Stimulated activated CD8-positive, alpha-beta memory T cell treated with anti-CD3 and anti-CD28 coated beads, Interleukin-12 subunit alpha, Interleukin-12 subunit beta, amount 100 ng/mL, for 24 hours (primary cell): ENCODE measurements at regions not wholly inside any gene's neighbourhood (a gene's known extent, or its start where the extent isn't known, plus 50 kb on each side); places are given as distances from the start of the nearest gene placed in this dataset.

Source experiments
- DNase-seq: peaks from one replicate; pipeline ENCODE4 v3.0.0-alpha.2; 2020; ENCODE audit errors: extremely low read depth

DNA sequence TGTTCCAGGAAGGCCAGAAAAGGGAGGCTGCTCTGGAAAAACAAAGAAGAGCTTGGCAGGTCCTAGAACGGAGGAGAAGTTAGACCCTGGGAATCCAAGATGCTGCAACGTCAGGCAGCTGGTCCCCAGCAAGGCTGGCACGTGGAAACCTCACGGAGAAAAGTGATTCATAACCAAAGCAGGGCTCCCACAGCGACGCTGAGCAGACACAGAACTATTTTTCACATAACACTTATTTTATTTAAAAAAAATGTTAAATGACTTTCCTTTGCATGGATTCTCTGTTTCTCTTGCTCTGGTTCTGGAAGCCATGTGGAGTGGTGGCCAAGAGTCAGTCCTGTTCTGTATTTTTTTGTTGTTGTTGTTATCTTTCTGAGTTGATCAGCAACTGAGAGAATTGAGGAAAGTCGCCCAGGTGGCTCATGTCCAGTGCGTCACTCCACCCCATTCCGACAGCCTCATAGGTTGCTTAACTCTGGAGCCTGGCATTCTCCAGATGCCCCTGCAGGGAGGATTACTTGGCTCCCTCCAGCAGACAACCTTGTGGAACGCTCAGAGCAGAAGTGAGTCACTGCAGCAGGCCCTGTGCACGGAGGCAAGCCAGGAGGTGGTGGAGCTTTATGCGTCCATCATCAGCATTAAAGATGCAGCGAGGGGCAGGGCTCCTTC, 229.9 kb upstream of the HDAC4 start:
- DNase-seq: no peak

DNA sequence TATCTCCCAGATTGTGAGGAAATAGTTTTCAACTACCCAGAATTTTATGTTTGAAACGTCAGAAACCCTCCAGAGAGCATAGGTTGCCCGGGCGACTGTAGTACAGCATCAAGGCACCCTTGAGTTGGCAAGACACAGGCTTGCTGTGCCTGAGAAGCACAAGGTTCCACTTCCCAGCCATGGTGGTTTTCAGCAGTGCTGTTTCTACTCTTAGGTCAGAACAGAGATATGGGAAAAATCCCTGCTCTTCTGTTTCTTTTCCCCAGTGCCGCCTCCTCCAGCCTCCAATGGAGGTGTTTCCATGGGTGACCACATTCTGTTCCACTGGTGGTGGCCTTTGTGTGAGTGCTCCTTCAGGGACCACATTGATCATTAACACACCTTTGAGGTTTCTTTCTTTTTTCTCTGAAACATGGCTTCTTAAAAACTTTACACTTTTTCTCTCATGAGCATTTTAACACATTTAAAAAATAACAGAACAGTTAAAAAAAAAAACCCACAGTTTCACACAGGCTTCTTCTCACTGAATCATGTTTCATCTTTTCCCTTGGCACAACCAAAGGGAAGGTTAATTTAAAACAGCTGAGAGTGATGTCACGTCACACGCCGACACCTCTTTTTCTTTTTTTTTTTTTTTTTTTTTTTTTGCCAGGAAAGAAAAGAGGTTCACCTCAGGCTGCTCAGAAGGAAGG, 229.3 kb upstream of the HDAC4 start:
- no peak for DNase-seq

DNA sequence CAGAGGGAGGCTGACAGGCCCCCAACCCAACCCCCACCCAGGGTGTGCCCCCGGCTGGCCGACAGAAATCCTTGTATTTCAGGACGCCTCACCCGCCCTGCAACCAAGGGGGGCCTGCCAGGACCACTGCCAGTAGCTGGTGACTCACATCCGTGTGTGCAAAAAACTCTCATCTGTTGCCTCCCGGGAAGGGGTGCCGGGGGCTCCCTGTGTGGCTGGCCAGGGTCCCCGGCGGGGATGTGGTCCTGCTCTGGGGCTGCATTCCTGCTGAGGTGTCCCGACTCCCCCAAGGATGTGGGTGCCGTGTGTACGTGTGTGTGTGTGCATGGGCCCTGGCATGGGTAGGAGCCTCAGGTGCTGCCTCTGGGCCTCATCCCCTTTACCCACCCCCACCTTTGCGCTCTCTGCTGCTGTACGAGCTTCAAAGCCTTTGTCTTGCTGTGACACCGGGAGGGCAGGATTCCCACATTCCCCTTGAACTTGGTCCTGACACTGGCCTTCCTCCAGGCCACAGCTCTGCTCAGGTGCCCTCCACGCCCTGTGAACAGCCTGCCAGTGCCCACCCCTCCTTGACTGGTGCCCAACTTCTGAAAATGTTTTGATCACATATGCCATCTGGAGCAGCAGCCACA, 226.3 kb upstream of the HDAC4 start:
- no peak for DNase-seq

DNA sequence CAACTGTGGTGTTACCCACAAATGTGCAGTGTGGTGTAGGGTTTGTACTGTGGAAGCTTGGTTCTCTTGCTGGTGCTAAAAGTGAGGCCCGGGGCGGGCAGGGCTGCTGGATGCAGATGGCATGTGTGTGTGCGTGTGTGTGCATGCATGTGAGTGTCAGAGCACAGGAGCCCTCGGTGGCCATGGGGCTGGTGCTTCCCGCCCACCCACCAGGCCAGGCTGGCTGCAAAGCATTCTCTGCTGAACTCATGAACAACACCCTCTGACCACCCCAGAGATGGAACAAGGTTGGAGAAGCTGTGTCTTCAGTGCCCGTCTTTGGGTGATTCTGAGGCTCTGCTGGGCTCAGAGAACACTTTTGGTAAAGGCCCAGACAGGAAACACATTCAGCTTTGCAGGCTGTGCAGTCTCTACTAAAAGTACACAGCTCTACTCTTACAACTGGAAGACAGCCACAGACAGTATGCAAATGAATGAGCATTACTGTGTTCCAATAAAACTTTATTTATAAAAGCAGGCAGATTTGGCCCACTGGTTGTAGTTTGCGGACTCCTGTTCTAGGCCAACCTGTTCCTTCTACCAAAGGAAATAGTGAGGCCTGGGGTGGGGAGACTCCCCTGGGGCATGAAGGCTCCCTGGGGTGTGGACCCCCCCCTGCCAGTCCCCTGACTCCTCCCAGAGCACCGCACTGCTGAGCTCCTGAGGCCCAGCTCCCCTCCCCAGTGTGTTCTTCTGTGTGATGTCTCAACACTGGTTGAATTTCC, 225.3 kb upstream of the HDAC4 start:
- DNase-seq: no peak

DNA sequence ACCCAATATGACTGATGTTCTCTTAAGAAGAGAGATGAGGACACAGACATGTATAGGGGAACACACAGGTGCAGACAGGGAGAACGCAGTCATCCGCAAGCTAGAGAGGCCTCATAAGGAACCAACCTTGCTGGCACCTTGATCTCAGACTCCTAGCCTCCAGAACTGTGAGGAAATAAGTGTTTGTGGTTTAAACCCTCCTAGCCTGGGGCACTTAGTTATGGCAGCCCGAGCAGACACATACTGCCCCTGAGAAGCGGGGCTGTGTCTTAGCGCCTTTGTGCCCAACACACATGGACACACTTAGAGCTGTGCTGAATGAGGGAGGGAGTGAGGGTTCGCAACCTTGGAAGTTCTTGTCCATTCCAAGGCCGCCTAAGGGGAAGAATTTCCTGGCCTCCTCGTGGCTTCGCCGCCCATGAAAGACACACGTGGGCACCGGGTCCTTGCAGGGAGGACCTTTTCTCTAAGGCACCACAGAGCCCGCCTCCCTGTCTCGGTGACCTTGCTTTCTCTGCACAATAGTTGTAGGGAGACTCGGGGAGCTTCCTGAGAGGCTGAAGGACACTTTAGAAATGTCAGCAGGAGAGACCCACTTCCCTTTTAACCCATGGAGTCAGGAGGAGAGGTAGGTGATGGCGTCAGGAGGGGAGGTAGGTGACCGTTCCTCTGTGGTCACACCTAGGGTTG, 224.5 kb upstream of the HDAC4 start:
- no peak for DNase-seq

DNA sequence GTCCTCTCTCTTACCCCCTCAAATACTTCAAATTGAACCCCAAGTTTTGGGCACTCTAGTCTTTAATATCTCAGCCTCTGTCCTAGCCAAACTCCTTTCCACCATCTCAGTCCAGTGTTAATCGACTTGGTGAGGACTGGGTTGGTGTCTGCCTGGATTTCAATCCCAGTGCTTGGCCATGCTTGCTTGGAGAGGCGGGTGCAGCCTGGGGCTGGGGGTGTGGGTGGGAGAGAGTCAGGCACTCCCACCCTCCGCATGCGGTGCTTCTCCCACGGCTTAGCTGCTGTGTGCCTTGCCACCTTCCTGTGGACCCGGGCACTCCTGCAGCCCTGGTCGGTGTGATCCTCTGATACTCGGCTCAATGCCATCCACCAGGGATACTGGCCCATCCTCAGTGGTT, 220.8 kb upstream of the HDAC4 start:
- no peak for DNase-seq

DNA sequence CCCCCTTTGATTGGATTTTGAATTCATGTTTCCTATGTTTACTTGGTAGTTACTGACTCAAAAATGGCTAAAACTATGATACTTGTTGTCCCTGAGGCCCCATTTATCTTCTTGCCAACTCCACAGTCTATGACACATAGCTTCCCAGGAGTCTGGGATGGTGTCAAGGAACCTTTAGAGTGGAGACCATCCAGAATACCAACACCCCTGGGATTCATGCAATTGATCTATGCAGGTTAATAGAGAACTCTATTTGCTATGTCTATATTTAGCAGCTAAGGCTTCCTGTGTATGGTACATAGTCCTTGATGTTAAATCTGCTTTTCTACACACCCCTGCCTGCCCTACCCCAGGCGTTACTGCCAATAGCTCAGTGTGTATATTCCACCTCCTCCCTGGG, 218.5 kb upstream of the HDAC4 start:
- no peak for DNase-seq

DNA sequence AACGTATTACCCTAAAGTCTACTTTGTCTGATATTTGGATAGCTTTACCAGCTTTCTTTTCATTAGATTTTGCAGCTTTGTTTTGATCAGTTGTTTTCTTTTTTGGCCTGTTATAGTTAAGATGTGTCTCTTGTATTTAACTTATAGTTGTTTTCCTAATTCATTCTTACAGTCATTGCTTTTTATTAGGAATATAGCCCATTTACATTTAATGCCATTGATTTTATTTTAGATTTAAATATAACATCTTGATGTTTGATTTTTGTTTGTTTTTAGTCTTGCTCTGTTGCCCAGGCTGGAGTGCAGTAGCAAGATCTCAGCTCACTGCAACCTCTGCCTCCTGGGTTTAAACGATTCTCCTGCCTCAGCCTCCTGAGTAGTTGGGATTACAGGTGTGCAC, 215.9 kb upstream of the HDAC4 start:
- DNase-seq: no peak

DNA sequence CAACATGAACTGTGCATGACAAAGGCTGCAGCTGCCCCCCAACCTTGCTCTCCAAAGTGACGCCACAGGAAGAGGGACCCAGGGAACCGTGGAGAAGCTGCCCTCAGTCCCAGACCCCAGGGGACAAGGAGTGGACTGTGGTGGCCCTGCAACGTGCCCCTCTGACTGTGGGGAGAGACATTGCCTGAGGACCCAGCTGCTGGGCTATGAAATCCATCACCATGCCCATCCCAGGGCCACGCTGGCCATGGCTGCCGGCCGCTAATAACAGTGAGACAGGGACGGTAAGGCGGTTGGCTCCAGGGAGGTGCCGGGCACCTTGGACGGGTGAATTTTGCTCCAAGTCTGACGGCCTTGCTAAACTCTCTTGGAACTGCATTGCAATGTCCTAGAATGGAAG, 211.3 kb upstream of the HDAC4 start:
- no peak for DNase-seq

DNA sequence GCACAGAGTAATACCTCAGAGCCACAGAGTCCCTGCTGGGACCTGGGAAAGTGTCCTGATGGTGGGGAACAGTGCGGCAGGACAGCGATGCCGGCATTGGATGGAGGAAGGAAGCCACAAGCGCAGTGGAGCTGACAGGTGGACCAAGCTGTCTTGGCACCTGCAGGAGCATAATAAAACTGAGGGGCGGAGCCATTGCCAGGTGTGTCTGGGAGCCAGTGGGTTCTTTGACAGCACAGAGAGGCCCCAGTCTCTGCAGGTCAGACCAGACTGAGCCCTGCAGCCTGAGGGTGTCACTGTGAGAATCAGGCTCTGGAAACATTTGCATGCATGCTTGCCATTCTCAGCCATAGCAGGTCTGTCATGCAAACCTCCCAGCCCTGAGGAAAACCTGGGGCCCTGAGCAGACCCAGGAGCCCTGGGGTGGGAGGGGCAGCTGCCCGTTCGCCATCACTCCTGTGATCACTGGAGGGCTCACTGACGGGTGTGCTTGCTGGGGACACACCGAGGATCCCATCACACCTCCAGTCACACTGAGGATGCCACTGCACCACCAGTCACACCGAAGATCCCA, 210.5 kb upstream of the HDAC4 start:
- no peak for DNase-seq

DNA sequence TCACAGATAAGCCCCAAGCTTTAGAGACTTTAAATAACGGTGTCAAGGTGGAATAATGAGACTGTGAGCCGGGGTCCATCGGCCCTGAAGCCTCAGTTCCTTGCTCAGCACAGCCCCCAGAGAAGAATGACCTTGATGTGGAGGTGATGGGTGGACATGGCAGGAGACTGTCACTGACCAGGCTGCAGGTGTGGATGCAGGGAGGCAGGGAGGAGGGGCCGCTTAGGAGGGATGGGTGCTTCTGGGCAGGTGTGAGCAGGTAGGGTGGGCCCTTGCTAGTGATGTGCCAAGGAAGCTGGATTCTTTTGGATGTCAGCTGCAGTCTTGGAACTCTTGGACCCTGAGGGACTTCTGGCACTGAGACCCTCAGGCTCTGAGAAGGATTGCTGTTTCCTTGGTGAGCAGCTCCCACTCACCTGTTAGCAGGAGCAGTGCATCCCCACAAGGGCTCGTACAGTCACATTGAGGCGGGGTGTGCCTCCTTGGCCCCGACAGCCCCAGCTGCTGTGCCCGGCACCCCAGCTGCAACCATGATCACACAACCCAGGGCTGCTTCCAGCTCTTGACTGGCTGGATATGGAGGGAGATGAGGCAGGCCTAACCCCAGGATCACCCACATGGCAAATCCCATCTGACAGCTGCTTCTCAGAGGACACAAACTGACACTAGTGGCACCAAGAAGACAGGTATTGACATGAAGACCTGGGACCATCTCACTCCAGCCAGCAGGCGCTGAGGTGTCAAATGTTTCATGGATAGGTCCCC, 209.8 kb upstream of the HDAC4 start:
- no peak for DNase-seq

DNA sequence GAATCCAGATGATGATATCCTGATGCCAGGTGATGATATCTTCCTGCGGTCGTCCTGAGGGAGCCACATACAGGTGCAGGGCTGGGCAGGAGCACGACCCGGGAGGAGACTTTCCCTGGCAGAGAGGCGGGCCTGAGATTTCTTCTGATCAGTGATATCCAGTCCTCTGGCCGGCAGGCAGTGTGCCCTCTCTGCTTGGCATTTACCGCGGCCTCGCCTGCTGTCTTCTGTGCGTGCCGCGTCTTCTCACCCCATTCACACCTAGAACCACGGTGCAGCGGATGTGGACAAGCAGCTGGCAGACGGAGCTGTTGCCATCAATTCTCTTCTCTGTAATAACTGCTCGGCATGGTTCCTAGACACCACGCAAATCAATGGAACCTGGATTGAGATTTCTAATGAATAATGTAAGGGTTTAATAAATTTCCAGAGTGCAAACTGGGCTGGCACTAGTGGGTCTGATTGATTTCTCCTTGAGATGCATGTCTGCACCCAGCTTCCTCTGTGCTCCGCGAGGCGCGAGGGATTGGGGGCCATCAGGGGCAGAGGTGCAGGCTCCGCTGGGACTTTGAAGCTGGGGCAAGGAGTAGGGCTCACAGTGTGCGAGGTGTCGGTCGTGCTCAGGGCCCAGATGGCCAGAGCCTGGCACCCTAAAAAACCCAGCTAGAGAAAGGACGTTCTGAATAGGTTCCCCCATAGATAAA, 208.9 kb upstream of the HDAC4 start:
- no peak for DNase-seq

DNA sequence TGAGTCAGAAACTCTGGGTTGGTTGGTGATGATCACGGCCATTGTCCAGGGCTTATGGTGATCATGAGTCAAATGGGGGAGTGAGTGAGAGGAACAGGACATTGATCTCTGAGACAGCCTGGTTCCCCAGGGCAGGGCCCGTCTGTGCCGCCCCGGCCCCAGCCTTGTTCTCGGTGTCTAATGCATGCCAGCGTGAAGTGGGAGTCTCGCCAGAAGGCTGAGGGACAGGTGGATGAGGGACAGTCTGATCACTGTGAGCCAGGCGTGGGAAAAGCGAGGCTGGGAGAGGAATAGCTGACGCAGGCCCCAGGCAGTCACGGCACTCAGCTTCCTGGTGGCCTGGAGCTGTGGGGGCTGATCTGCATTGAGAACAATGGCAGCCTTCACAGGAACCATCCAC, 208.3 kb upstream of the HDAC4 start:
- DNase-seq: no peak

DNA sequence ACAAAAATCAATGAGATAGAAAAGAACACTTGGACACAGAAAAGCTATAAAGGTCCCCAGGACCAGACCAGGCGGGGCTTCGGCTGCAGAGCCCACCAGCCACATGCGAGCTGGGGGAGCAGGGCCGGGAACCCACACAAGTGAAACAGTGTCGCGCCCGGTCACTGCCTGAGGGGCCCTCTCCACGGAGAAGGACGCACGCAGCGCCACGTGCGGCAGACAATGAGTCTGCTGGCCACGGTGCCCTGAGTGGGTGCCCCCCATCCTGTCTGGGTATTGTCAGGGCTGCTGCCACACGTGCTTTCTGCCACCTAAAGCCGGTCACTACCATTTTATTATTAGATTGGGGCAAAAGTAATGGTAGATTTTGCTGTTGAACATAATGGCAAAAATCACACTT, 207.9 kb upstream of the HDAC4 start:
- no peak for DNase-seq

DNA sequence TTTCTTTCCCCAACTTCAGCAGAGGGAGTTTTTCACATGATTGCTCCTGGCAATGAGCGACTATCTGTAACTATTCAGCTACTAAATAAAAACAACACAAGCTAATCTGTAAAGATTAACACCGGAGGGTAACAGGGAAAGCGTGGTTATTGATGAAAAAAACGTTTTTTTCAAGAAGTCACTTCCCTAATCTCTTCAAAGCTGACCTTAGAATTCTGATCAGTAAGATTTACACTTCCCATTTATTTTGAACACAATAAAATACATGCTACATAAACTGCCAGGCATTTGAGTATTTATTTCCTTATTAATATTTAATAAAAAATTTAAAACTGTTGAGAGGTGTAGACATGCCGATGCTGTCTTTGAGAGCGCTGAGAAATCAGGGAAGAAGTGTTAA, 207.4 kb upstream of the HDAC4 start:
- no peak for DNase-seq

DNA sequence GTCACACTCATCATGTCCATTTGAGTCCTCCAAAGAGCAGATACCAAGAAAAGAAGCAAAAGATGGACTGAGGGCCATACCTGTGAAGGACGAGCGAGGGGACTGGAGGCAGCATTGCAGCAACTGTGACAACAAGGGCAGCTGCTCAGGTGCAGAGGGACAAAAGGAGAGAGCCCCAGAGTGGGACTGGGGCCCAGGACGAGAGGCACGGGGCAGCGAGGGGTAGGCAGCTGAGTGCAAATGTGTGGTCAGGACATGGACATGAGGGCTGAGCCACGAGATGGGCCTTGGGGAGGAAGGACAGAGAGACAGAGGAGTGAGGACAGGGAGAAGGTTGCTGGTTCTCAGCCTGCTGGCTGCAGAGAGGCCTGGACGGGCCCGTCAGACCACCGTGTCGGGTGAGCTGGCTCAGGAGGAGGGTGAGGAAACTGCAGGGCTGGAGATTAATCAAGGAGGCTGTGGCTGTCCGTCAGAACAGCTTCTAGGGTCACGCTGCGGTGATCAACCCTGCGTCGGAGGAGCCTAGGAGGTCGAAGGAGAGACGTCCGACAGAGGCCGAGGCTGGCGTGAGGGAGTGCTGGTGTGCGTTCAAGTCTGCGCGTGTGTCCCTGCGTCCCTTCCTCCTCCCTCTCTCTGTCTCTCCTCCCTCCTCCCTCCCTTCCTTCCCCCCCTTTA, 206.8 kb upstream of the HDAC4 start:
- no peak for DNase-seq

DNA sequence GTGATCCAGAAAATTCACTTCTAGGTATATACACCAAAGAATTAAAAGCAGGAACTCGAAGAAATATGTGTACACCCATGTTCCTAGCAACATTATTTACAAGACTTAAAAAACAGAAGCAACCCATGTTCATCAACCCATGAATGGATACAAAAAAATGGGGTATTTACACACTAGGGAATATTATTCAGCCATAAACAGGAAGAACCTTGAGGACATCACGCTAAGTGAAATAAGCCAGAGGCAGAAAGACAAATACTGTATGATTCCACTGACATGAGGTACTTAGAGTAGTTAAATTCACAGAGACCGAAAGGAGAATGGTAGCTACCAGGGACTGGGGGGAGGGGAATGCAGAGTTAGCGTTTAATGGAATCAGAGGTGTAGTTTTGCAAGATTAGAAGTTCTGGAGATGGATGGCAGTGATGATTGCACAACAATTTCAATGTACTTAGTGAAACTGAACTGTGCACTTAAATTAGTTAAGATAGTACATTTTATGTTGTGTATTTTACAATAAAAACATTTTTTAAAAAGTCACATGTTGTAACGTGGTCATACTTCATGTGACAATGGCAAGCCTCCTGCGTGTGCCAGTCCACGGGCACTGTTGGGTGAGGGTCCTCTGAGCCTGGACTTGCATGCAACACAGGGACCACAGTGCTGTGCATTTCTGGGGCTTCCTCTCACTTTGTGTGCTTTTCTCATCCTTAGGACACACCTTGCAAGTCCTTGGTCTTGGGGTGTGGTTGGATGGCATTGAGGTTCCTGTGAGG, 206.1 kb upstream of the HDAC4 start:
- DNase-seq: no peak

DNA sequence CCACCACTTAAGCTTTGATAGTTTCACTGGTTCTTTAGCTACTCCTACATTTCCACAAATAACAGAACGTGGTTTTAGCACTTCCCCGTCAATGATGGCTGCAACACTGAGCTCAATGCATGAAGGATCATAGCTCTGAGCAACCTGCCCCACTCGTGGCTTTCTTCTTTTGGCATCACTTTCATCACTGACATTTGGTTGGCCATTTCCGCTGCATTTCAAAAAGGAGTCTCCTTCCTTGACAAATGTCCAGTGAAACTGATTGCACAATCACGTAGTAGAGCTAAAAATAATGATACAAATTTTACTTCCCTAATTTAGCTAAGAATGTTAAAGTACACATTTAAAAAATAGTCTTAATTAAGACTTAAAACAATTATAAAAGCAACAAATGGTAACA, 205.2 kb upstream of the HDAC4 start:
- no peak for DNase-seq

DNA sequence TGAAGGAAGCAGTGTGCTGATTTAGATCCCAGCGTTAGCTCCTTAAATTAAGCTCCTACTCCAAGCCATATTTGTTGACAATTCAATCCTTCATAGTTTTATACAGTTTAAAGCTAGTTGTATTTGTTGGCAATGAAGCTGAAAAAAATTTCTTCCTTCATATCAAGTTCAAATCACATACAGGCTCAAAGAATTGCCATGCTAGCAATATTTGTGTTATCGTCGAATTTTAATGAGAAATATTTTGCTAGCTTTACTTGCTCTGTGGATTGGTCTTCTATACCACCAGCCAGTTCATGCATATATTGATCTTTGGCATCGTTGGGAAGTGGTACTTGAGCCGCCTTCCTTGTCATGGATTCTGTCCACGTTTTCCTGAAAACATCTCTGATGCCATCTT, 204.6 kb upstream of the HDAC4 start:
- no peak for DNase-seq
